Activated CD4-positive, alpha-beta T cell treated with anti-CD3 and anti-CD28 coated beads for 1 hour (primary cell): ENCODE measurements at regions not wholly inside any gene's neighbourhood (a gene's known extent, or its start where the extent isn't known, plus 50 kb on each side); places are given as distances from the start of the nearest gene placed in this dataset.

Experiments used
- DNase-seq: peaks from one replicate; pipeline ENCODE4 v3.0.0-alpha.2; 2020

GRCh38 chr11:112769584-112769983 is 191.6 kb upstream of the NCAM1 start:
- no peak for DNase-seq

GRCh38 chr11:112770033-112770432 is 191.2 kb upstream of the NCAM1 start:
- no peak for DNase-seq

GRCh38 chr11:112770487-112770886 is 190.7 kb upstream of the NCAM1 start:
- no peak for DNase-seq

- DNase-seq, result no peak
These were observed 189.4 kb upstream of the NCAM1 start for GRCh38 chr11:112771851-112772250.

- DNase-seq, result no peak
These were observed 188.0 kb upstream of the NCAM1 start for GRCh38 chr11:112773264-112773663.

- DNase-seq, result no peak
These were observed 184.4 kb upstream of the NCAM1 start for GRCh38 chr11:112776834-112777233.

- DNase-seq, result no peak
These were observed 183.9 kb upstream of the NCAM1 start for GRCh38 chr11:112777283-112777751.

- DNase-seq, result no peak
These were observed 182.9 kb upstream of the NCAM1 start for GRCh38 chr11:112778091-112778876.

- DNase-seq, result no peak
These were observed 182.3 kb upstream of the NCAM1 start for GRCh38 chr11:112778877-112779266.

GRCh38 chr11:112780351-112781087 is 180.7 kb upstream of the NCAM1 start:
- no peak for DNase-seq

GRCh38 chr11:112783945-112784322 is 177.3 kb upstream of the NCAM1 start:
- DNase-seq, result no peak

GRCh38 chr11:112784323-112785073 is 176.7 kb upstream of the NCAM1 start:
- DNase-seq, result no peak

- no peak for DNase-seq
These were observed 176.1 kb upstream of the NCAM1 start for GRCh38 chr11:112785149-112785548.

- DNase-seq, result no peak
These were observed 175.5 kb upstream of the NCAM1 start for GRCh38 chr11:112785719-112786118.

GRCh38 chr11:112786196-112786595 is 175.0 kb upstream of the NCAM1 start:
- no peak for DNase-seq

GRCh38 chr11:112786886-112787530 is 174.2 kb upstream of the NCAM1 start:
- no peak for DNase-seq

GRCh38 chr11:112789481-112789880 is 171.7 kb upstream of the NCAM1 start:
- DNase-seq, result no peak

GRCh38 chr11:112790286-112790685 is 170.9 kb upstream of the NCAM1 start:
- no peak for DNase-seq

GRCh38 chr11:112792070-112792469 is 169.2 kb upstream of the NCAM1 start:
- DNase-seq, result no peak

- no peak for DNase-seq
These were observed 167.8 kb upstream of the NCAM1 start for GRCh38 chr11:112793416-112793815.

GRCh38 chr11:112794331-112794846 is 166.8 kb upstream of the NCAM1 start:
- DNase-seq, result no peak

- no peak for DNase-seq
These were observed 165.9 kb upstream of the NCAM1 start for GRCh38 chr11:112795142-112795815.
